ENCODE measurements at regions not wholly inside any gene's neighbourhood (a gene's known extent, or its start where the extent isn't known, plus 50 kb on each side); places are given as distances from the start of the nearest gene placed in this dataset.

DNA sequence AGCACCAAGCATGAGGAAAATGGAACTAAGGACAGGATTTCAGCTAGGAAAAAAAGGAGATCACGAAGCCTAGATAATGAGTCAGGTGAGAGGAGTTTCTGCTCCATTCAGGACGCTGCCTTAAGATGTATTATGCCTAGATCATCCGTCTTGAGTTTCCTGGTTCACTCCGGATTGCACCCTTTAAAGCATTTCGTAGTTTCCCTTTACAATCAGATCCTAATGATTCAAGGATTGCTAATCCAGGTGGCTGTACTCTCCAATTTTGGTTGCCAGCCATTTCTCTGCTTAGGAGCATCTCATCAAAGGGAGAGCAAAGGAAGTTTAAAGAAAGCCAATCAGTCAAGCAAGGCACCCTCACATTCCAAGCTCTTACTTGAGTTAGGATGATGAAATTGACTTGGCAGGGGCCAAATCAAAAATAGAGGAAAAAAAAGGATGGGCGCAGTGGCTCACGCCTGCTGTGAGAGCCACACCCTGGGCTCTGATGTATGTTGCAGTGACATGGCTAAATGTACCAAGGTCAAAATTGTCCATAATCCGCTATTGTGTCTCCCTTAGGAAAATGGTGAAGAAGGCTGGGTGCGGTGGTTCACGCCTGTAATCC is 156.9 kb upstream of the SOD1 start:
- ChIA-PET POLR2A (no interaction called here), CTCF (no interaction called here)
- no peak for DNase-seq (ENCODE audit: extremely low spot score)
- TF ChIP-seq, protein P1, sequence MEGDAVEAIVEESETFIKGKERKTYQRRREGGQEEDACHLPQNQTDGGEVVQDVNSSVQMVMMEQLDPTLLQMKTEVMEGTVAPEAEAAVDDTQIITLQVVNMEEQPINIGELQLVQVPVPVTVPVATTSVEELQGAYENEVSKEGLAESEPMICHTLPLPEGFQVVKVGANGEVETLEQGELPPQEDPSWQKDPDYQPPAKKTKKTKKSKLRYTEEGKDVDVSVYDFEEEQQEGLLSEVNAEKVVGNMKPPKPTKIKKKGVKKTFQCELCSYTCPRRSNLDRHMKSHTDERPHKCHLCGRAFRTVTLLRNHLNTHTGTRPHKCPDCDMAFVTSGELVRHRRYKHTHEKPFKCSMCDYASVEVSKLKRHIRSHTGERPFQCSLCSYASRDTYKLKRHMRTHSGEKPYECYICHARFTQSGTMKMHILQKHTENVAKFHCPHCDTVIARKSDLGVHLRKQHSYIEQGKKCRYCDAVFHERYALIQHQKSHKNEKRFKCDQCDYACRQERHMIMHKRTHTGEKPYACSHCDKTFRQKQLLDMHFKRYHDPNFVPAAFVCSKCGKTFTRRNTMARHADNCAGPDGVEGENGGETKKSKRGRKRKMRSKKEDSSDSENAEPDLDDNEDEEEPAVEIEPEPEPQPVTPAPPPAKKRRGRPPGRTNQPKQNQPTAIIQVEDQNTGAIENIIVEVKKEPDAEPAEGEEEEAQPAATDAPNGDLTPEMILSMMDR (IDR thresholded peaks at IDR 0.05; ENCODE audit: control extremely low read depth, extremely low read depth, low read depth, missing control alignments), result no peak

DNA sequence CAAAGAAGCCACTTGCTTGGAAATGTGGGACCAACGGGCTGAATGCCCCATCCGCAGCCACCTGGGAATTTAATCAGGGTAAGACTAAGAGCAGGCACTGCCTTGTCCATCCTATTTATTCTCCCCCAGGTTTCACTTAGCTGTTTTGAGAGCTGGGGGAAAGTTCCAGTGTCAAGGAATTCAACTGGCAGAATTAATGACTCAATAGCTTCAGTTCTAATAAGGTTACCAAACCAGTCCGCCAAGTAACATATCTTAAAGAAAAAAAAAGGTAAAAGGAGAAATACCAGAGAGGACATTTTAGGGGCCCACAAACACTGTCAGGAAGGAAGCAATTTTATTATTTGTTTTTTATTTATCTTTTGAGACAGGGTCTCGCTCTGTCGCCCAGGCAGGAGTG is 157.6 kb upstream of the SOD1 start:
- POLR2A ChIA-PET, result no interaction called here
- CTCF ChIA-PET, result no interaction called here
- TF ChIP-seq, protein P1 (IDR thresholded peaks at IDR 0.05; ENCODE audit: control extremely low read depth, extremely low read depth, low read depth, missing control alignments), result no peak
- DNase-seq (ENCODE audit: extremely low spot score), result no peak

DNA sequence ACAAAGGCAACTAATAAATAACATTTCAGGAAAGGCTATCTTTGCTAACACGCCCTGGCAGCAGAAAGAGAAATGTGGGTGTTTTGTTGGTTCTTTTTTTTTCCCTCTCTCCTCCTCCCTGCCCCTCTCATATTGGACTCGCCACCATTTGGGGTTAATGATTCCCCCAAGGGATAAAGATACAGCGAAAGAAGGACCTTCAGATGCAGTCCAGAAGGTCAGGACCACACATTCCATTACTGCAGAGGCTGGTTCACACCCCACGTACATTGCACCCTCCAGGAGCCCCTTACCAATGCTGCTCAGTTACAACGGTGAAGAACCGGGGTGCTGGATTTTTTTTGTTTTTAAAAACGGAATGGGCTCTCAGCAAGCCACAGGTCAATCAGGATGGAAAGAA is 156.9 kb upstream of the TIAM1 start:
- no peak for DNase-seq (ENCODE audit: extremely low spot score)
- CTCF ChIA-PET, result no interaction called here
- TF ChIP-seq, protein P1 (IDR thresholded peaks at IDR 0.05; ENCODE audit: control extremely low read depth, extremely low read depth, low read depth, missing control alignments), result no peak
- POLR2A ChIA-PET, result no interaction called here

DNA sequence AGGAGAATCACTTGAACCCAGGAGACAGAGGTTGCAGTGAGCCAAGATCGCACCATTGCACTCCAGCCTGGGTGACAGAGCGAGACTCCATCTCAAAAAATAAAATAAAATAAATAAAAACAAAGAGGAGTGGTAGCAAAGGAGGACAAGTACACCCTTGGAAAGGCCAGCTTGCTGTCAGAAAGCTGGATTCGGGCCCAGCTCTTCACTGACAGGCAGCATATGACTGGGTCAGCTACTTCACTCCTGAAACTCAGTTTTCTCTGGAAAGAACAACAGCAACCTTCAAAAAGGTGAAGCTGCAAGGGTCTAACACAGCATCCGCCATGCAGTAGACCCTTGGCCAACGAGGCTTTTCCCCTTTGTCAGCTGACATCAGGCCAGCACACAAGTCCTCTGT is 156.0 kb upstream of the TIAM1 start:
- CTCF ChIA-PET, result no interaction called here
- no peak for DNase-seq (ENCODE audit: extremely low spot score)
- POLR2A ChIA-PET, result no interaction called here

DNA sequence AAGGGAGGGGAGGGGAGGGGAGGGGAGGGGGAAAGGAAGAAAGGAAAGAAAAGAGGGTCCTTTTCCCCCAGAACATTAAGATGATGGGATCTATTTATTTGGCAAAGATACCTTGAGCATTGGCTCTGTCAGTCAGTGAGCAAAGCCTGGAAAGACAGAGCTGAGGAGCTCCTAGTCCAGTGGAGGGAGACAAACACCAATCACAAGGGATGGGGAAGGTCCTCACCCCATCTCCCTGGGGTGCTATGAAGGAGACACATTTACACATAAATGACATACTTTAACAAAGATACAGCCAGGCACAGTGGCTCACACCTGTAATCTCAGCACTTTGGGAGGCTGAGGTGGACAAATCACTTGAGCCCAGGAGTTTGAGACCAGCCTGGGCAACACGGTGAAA is 154.9 kb upstream of the TIAM1 start:
- ChIA-PET POLR2A (no interaction called here), CTCF (no interaction called here)
- TF ChIP-seq, protein P1 (IDR thresholded peaks at IDR 0.05; ENCODE audit: control extremely low read depth, extremely low read depth, low read depth, missing control alignments), result no peak
- no peak for DNase-seq (ENCODE audit: extremely low spot score)

More for the DNA sequence above, 156.0 kb upstream of the TIAM1 start:
- TF ChIP-seq, protein P1 (IDR thresholded peaks at IDR 0.05; ENCODE audit: control extremely low read depth, extremely low read depth, low read depth, missing control alignments), result no peak

DNA sequence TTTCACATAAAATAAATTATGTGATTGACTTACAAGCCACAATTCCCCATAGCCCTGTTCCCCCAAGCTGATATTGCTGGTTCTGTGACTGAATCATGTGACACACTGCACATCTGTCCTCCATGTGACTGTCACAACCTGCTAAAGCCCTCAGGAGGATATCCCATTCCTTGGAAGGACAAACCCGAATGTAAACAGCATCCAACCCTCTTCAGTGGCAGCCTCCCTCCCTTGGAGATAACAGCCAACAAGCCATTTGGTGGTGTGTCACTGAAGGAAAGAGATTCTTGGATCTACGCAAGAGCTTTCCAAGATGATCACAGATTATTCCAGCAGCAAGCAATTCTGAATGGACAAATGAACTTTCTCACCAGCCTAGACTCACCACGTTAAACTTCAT is 153.9 kb upstream of the TIAM1 start:
- ChIA-PET POLR2A (no interaction called here), CTCF (interaction anchor here (1.4 kb wide), 1 partner anchor 13 kb away, joined by 4 read pairs; no protein-coding TSS in a partner anchor)
- TF ChIP-seq, protein P1 (IDR thresholded peaks at IDR 0.05; ENCODE audit: control extremely low read depth, extremely low read depth, low read depth, missing control alignments), result no peak
- no peak for DNase-seq (ENCODE audit: extremely low spot score)

Measured in GM10248 (cell line).